Astrocyte (in vitro differentiated cells and primary cell): ENCODE measurements at regions not wholly inside any gene's neighbourhood (a gene's known extent, or its start where the extent isn't known, plus 50 kb on each side); places are given as distances from the start of the nearest gene placed in this dataset.
A peak's percentile ranks its signal among the peaks of the same experiment; 100 is the strongest.
"Not testable (repeated sequence)": the region's sequence is repeated elsewhere in the genome, so short reads cannot be mapped to it uniquely, and the experiment has no call there.

Experiments used
- DNase-seq: peaks from one replicate; pipeline ENCODE4 v3.0.0-alpha.2; 2010; ENCODE audit warnings: low read depth
- FAIRE-seq: peaks from 2 replicates; lab custom pipeline; 2011; peaks lifted over from hg19 to GRCh38; lab: Jason Lieb, UNC
- H2AFZ ChIP-seq: 2 replicates; pipeline ENCODE4 v1.6.0; 2012; ENCODE audit warnings: low read depth, low read length, inconsistent platforms
- H3K27ac ChIP-seq: 2 replicates; pipeline ENCODE4 v1.5.1; 2011; ENCODE audit warnings: low read depth, low read length, inconsistent platforms
- H3K27me3 ChIP-seq: 2 replicates; pipeline ENCODE4 v1.6.0; 2011; ENCODE audit warnings: low read length, inconsistent platforms; ENCODE audit not compliant: insufficient read depth
- H3K36me3 ChIP-seq: 2 replicates; pipeline ENCODE4 v1.5.1; 2011; ENCODE audit warnings: low read length, inconsistent platforms; ENCODE audit not compliant: insufficient read depth
- H3K4me1 ChIP-seq: 2 replicates; pipeline ENCODE4 v1.5.1; 2011; ENCODE audit warnings: low read length, inconsistent platforms; ENCODE audit not compliant: insufficient read depth
- H3K4me2 ChIP-seq: 2 replicates; pipeline ENCODE4 v1.6.0; 2012; ENCODE audit warnings: low read length, inconsistent platforms
- H3K4me3 ChIP-seq: 2 replicates; pipeline ENCODE4 v1.5.1; 2011; ENCODE audit warnings: low read depth, mild to moderate bottlenecking, low read length, inconsistent platforms; ENCODE audit not compliant: insufficient read depth
- H3K79me2 ChIP-seq: 2 replicates; pipeline ENCODE4 v1.6.0; 2012; ENCODE audit warnings: mild to moderate bottlenecking, low read length, inconsistent platforms; ENCODE audit not compliant: insufficient read depth
- H3K9ac ChIP-seq: 2 replicates; pipeline ENCODE4 v1.6.0; 2012; ENCODE audit warnings: mild to moderate bottlenecking, low read length, inconsistent platforms
- H3K9me3 ChIP-seq: 2 replicates; pipeline ENCODE4 v1.5.1; 2012; ENCODE audit warnings: low read depth, mild to moderate bottlenecking, low read length, inconsistent platforms; ENCODE audit not compliant: insufficient read depth
- H4K20me1 ChIP-seq: 2 replicates; pipeline ENCODE4 v1.6.0; 2012; ENCODE audit warnings: low read length, inconsistent platforms; ENCODE audit not compliant: insufficient read depth
- H3K27ac Mint-ChIP-seq: one replicate; pipeline ENCODE4 v1.8.0; 2021; ENCODE audit warnings: mild to moderate bottlenecking, mixed read lengths; ENCODE audit not compliant: unreplicated experiment
- H3K27me3 Mint-ChIP-seq: one replicate; pipeline ENCODE4 v1.8.0; 2021; ENCODE audit warnings: low read depth, mixed read lengths; ENCODE audit not compliant: unreplicated experiment
- H3K36me3 Mint-ChIP-seq: one replicate; pipeline ENCODE4 v1.8.0; 2021; ENCODE audit warnings: low read depth, mixed read lengths; ENCODE audit not compliant: unreplicated experiment
- H3K4me1 Mint-ChIP-seq: one replicate; pipeline ENCODE4 v1.8.0; 2021; ENCODE audit warnings: low read depth, mixed read lengths; ENCODE audit not compliant: unreplicated experiment
- H3K4me3 Mint-ChIP-seq: one replicate; pipeline ENCODE4 v1.8.0; 2021; ENCODE audit warnings: mild to moderate bottlenecking, moderate library complexity, mixed read lengths; ENCODE audit not compliant: unreplicated experiment
- H3K9me3 Mint-ChIP-seq: one replicate; pipeline ENCODE4 v1.8.0; 2021; ENCODE audit warnings: mild to moderate bottlenecking, mixed read lengths; ENCODE audit not compliant: unreplicated experiment
- CTCF ChIP-seq: IDR thresholded peaks from 2 replicates; pipeline ENCODE4 v1.5.1; 2011; ENCODE audit warnings: low read depth, mild to moderate bottlenecking, inconsistent platforms, low read length, moderate library complexity; ENCODE audit not compliant: insufficient read depth
- EZH2 ChIP-seq: IDR thresholded peaks from 2 replicates; pipeline ENCODE4 v1.6.1; 2012; ENCODE audit warnings: mild to moderate bottlenecking, low read length, inconsistent platforms; ENCODE audit not compliant: insufficient read depth

DNA sequence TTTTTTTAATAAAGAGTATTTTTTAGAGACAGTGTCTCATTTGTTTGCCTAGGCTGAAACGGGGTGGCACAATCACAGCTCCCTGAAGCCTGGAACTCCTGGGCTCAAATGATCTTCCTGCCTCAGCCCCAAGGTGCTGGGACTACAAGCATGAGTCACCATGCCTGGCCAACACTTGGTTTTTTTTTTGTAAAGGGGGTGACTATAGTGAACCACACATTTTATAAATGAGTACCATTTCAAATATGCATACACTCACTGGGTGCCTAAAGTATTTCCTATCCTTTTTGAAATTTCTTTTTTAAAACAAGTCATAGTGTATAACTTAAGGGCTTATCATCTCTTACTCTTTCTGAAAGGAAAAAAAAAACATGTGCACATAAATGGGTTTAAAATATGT, 325.2 kb upstream of the MEIS2 start:
- FAIRE-seq (no peak), DNase-seq (peak; percentile 35)

GRCh38 chr15:37427393-37427792, 327.0 kb upstream of the MEIS2 start:
- not testable (repeated sequence) for DNase-seq, H3K36me3 Mint-ChIP-seq, H3K4me1 ChIP-seq, H3K9me3 Mint-ChIP-seq, H3K79me2 ChIP-seq, H3K4me3 ChIP-seq, H3K36me3 ChIP-seq, H3K9me3 ChIP-seq, H3K4me2 ChIP-seq, H2AFZ ChIP-seq, H4K20me1 ChIP-seq, H3K4me3 Mint-ChIP-seq, H3K4me1 Mint-ChIP-seq, FAIRE-seq, H3K27ac ChIP-seq, H3K27me3 Mint-ChIP-seq, H3K9ac ChIP-seq, H3K27me3 ChIP-seq, H3K27ac Mint-ChIP-seq

More for the DNA sequence above, 325.2 kb upstream of the MEIS2 start:
- Mint-ChIP-seq H3K9me3 (no peaks in the 10 kb centered on the region), H3K27ac (no peak overlapping the region), H3K27me3 (no peaks in the 10 kb centered on the region), H3K4me3 (no peak overlapping the region), H3K36me3 (no peaks in the 10 kb centered on the region), H3K4me1 (peaks cover 8% of the 10 kb centered on the region)
- Histone ChIP-seq H3K9ac (no peak overlapping the region), H3K36me3 (no peaks in the 10 kb centered on the region), H3K27me3 (no peaks in the 10 kb centered on the region), H3K4me3 (no peak overlapping the region), H2AFZ (no peak overlapping the region), H4K20me1 (no peaks in the 10 kb centered on the region), H3K4me1 (no peaks in the 10 kb centered on the region), H3K79me2 (no peaks in the 10 kb centered on the region), H3K9me3 (no peaks in the 10 kb centered on the region), H3K27ac (no peak overlapping the region), H3K4me2 (no peak overlapping the region)
- TF ChIP-seq CTCF = no peak
- TF ChIP-seq EZH2 = no peak

DNA sequence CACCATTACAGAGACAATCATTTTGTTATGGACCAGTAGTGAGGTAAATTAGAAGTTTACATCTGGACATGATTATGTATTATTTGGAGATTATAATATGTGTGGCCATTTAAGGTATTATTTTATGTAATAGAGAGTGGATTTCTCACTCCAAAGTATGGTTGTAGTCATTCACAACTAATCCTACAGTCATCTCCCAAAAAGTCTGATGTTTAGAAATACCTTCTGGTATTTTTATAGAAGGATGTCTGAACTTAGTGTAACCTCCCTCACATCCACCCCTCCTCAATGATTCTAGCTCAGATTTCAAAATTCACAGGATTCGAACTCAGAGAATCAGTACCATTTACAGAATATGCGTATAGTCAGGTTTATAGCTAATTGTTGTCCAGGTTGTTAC, 346.6 kb upstream of the MEIS2 start:
- no peaks in the 10 kb centered on the region for H3K4me1 ChIP-seq
- no peaks in the 10 kb centered on the region for H3K27me3 ChIP-seq
- no peaks in the 10 kb centered on the region for H3K9me3 ChIP-seq
- FAIRE-seq = no peak
- H3K36me3 Mint-ChIP-seq = no peaks in the 10 kb centered on the region
- H4K20me1 ChIP-seq = no peaks in the 10 kb centered on the region
- no peak for TF ChIP-seq EZH2
- TF ChIP-seq CTCF = no peak
- no peak for DNase-seq
- no peaks in the 10 kb centered on the region for H3K4me1 Mint-ChIP-seq
- no peak overlapping the region for H3K4me3 ChIP-seq
- no peaks in the 10 kb centered on the region for H3K27me3 Mint-ChIP-seq
- H3K27ac Mint-ChIP-seq = no peak overlapping the region
- peaks cover 3% of the 10 kb centered on the region for H3K9me3 Mint-ChIP-seq
- no peak overlapping the region for H2AFZ ChIP-seq
- H3K36me3 ChIP-seq = no peaks in the 10 kb centered on the region
- H3K27ac ChIP-seq = no peak overlapping the region
- no peak overlapping the region for H3K9ac ChIP-seq
- H3K79me2 ChIP-seq = no peaks in the 10 kb centered on the region
- H3K4me2 ChIP-seq = no peak overlapping the region
- H3K4me3 Mint-ChIP-seq = no peak overlapping the region
